Fibroblast of skin of right biceps (primary cell): ENCODE measurements at regions not wholly inside any gene's neighbourhood (a gene's known extent, or its start where the extent isn't known, plus 50 kb on each side); places are given as distances from the start of the nearest gene placed in this dataset.

Experiments used
- DNase-seq: peaks from one replicate; pipeline ENCODE4 v3.0.0-alpha.2; 2013

GRCh38 chr3:162136136-162136535 is 639.5 kb downstream of the OTOL1 start:
- no peak for DNase-seq

- no peak for DNase-seq
Measured at GRCh38 chr3:162138509-162138908, 641.9 kb downstream of the OTOL1 start.

DNA sequence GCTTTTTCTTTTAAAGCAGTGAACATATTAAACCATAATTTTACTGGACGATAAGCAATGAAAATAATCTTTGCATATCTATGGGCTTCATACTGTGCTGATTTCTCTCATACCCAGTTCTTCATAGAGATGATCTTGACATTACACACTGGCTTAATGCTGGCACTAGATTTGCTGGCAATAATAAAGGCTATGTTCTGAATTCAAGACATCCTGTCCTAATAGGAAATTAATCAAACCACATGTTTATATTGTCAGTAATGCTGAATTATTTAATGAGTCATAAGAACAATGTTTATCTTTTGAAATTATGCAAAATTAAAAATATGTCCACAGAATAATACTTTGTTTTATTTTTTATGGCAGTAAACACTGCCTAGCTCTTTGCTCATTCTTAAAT is 643.2 kb downstream of the OTOL1 start:
- DNase-seq: no peak

DNA sequence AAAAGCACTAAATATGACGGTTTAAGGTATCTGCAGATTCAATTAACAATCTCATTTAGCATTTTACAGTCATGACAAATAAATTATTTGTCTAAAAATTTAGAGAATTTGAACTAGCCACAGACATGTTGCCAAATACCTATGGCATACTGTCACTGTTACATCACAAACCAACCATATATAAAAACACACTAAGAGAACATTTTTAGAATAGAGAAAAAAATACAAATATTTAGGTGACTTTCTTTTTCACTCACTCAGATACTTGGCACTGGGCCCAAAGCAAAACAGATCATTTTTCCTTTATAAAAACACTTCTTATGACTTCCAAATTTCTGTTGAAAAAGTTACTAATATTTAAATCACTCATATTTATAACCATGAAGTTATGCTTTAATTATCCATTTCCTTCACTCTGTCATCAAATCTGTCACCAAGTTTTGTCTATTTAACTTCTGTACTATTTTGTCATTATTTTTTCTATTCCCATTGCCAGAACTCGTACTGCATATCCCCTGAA is 644.7 kb downstream of the OTOL1 start:
- peak; percentile 92 for DNase-seq

DNA sequence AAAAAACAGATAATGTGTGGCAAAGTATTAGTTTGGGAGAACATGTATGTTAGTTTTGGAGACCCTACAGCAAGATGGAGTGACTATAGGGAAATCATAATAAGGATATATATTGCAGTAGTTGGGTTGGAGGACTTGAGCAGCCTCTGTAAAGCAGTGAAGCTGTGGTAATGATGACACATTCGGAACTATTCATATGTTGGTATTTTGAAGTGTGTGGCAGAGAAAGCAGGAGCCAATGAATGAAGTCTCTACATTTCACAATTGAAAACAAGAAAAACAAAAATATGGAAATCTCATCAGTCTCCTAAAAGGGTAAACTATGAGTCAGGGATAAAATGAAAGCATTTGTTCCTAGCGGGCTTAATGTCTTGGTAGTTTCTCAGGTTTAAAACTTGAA is 645.9 kb downstream of the OTOL1 start:
- peak; percentile 73 for DNase-seq

DNA sequence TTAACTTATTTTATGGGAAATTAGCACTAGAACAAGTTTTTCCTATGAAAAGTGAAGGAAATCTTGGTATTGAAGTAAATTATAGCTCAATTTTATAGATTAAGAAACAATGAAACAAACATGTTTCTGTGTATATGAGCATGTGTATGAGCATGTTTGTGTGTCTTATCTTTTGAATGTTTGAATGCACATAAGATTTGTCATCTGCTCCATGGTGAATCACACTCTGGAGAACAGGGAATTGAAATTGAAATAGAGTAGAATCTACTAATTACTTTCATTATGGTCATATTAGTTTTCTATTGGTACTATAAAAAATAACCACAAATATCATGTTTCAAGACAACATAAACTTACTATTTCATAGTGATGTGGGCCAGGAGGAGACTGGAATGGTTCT is 646.6 kb downstream of the OTOL1 start:
- no peak for DNase-seq

DNA sequence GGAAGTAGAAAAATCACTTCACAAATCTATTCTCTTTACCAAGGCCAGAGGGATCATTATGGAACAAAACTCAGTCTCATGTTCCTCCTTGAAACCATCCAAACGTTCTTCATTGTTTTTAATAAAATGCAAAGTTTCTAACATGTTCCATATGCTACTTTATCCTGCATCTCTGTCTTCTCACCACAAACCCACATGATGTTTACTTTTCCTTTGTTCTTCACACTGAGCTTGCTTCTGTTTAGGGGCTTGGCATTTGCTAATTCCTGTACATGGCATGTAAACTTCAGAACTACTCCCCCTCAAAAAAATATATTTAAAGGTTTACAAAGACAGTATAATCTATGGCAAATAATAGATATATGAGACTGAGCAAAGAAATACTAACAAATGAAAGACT is 651.4 kb downstream of the OTOL1 start:
- no peak for DNase-seq

DNA sequence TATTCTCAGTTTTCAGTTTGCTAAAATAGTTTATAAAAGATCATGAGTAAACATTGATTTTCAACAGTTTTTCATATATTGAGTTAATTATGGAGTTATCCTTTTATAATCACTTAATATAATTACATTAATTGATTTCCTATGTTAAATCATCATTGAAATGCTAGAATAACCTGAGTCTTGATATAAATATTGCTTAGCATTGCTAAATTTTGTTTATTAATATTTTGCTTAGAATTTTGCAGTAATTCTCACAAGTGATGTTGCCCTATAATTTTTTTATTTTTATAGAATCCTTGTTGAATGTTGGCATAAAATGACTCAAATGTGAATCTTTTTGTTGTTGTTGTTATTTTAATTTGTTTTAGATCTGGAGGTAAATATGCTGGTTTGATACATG is 654.2 kb downstream of the OTOL1 start:
- DNase-seq: no peak

GRCh38 chr3:162152636-162153035 is 656.0 kb downstream of the OTOL1 start:
- no peak for DNase-seq

GRCh38 chr3:162161595-162161994 is 665.0 kb downstream of the OTOL1 start:
- DNase-seq: no peak

GRCh38 chr3:162165346-162165745 is 668.7 kb downstream of the OTOL1 start:
- no peak for DNase-seq

- DNase-seq: peak; percentile 14
Measured at GRCh38 chr3:162166543-162166942, 669.9 kb downstream of the OTOL1 start.

GRCh38 chr3:162168715-162169114 is 672.1 kb downstream of the OTOL1 start:
- no peak for DNase-seq

GRCh38 chr3:162170581-162170980 is 674.0 kb downstream of the OTOL1 start:
- DNase-seq: peak; percentile 67

GRCh38 chr3:162171970-162172369 is 675.4 kb downstream of the OTOL1 start:
- DNase-seq: no peak

DNA sequence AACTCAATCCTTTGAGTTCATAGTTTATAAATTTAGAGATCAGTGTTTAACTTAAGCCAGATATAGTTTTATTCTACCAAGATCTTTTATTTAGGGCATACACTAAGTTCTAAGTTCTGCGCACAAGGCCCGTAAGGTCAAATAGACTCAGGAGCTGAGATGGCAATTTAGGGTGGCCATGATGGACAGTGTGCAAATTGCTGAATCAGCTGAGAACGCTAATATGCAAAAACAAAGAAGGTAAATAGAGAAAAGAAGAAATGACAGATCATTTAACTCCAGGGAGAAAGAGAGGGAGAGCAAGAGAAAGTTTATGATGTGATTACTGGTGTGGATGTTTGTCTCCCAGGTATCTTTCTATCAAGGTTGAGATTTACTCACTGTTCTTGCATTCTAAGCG is 678.5 kb downstream of the OTOL1 start:
- DNase-seq: no peak

- DNase-seq: no peak
Measured at GRCh38 chr3:162175878-162176277, 679.3 kb downstream of the OTOL1 start.

DNA sequence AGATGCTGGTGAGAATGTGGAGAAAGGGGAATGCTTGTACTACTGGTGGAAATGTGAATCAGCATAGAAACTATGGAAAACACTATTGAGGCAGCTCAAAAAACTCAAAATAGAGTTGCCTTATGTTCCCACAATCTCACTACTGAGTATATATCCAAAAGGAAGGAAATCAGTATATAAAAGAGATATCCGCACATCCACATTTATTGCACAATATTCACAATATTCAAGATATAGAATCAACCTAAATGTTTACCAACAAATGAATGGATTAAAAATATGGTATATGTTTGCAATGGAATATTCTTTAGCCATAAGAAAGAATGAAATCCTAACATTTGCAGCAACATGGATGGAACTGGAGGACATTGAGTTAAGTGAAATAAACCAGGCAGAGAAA is 686.8 kb downstream of the OTOL1 start:
- DNase-seq: no peak

GRCh38 chr3:162192340-162193029 is 695.9 kb downstream of the OTOL1 start:
- no peak for DNase-seq

DNA sequence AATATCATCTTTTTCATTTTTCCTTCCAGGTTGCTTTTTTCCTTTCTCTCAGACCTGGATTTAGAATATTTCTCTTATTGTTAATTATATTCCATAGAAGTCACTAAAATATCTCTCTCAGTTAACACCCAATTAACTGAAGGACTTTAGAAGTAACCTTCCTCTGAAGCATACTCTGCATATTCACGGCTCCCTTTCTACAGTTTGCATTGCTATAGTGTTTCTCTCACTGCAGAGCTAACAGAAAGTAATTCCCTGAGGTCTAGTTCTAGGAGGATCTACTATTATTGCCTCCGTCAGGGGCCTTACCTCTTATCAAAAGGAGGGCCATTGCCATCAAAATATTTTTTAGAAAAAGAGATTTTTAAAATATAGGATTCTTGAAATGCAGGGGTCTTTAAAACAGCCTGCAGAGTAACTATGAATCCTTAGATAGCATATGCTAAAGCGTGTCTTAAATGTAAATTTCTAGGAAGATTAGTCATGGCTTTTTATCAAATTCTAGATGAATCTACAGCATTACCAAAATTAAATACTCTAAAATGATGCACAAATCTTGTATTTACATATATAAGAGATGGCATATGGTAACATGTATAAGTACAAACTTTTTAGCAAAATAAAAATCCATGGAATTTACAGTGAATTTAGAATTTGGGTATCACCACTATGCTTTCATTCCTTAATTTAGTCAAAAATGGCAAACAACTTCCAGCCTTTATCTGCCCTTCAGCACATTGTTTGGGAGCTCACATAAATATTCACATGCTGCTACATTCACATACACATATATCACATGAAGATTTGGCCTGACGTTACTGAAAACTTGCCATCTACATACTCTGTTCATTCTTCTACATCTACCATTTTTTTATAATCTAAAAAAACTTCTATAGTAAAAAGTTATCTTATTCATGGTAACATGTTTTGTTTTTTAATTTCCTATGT is 696.8 kb downstream of the OTOL1 start:
- DNase-seq: no peak

DNA sequence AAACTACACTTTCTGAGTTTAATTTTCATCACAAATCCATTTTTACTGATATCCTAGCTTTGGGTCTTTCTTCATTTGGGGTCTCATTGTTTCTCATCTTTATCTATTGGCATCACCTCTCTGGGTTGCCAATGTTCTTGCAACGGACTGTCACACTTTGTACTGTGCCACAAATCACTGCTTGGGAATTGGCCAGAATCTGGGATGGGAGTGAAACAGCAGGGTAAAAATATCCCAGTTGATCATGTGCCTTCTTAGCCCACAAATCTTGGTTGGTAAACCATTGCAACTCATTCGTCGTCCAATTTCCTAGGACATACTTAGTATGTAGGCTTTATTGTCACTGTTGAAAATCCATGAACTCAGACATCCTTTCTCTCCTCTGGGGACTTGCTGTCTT is 698.5 kb downstream of the OTOL1 start:
- DNase-seq: no peak

- DNase-seq: no peak
Measured at GRCh38 chr3:162196964-162197363, 700.4 kb downstream of the OTOL1 start.

DNA sequence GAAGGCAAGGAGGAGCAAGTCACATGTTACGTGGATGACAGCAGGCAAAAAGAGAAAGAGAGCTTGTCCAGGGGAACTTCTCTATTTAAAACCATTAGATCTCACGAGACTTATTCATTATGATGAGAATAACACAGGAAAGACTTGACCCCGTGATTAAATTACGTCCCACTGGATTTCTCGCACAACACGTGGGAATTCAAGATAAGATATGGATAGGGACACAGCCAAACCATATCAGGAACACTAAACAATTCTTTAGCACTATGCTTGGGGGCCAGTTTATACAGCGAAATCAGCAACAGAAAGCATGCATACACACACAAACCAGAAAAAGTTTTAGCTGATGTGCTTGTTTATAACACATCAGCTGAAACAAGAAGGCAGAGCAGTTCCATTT is 704.2 kb downstream of the OTOL1 start:
- no peak for DNase-seq

GRCh38 chr3:162206648-162207047 is 710.0 kb downstream of the OTOL1 start:
- no peak for DNase-seq
